Activated T-cell treated with anti-CD3 and anti-CD28 coated beads for 24 hours (primary cell): ENCODE measurements at regions not wholly inside any gene's neighbourhood (a gene's known extent, or its start where the extent isn't known, plus 50 kb on each side); places are given as distances from the start of the nearest gene placed in this dataset.

ENCODE experiments used
- DNase-seq: peaks from one replicate; pipeline ENCODE4 v3.0.0-alpha.2; 2020; ENCODE audit warnings: low read depth

GRCh38 chr15:55017635-55018034, 179.1 kb downstream of the RSL24D1 start:
- no peak for DNase-seq

- no peak for DNase-seq
Observed at GRCh38 chr15:55016225-55016624, 180.5 kb downstream of the RSL24D1 start.

GRCh38 chr15:55015093-55015445, 181.7 kb downstream of the RSL24D1 start:
- no peak for DNase-seq

- no peak for DNase-seq
Observed at GRCh38 chr15:55014391-55015092, 182.2 kb downstream of the RSL24D1 start.

GRCh38 chr15:55008421-55008820, 188.3 kb downstream of the RSL24D1 start:
- no peak for DNase-seq

GRCh38 chr15:55007561-55007960, 189.2 kb downstream of the RSL24D1 start:
- no peak for DNase-seq

GRCh38 chr15:55005679-55006078, 191.1 kb downstream of the RSL24D1 start:
- no peak for DNase-seq

- DNase-seq, result no peak
Observed at GRCh38 chr15:55003965-55004873, 192.5 kb downstream of the RSL24D1 start.

- no peak for DNase-seq
Observed at GRCh38 chr15:54998661-54999060, 198.1 kb downstream of the RSL24D1 start.

- DNase-seq, result no peak
Observed at GRCh38 chr15:54990793-54991192, 205.9 kb downstream of the RSL24D1 start.

- no peak for DNase-seq
Observed at GRCh38 chr15:54987881-54988280, 208.9 kb downstream of the RSL24D1 start.

GRCh38 chr15:54979964-54980363, 216.8 kb downstream of the RSL24D1 start:
- DNase-seq, result no peak

- no peak for DNase-seq
Observed at GRCh38 chr15:54962637-54963036, 234.1 kb downstream of the RSL24D1 start.

- DNase-seq, result no peak
Observed at GRCh38 chr15:54960266-54960665, 236.5 kb downstream of the RSL24D1 start.

GRCh38 chr15:54941417-54941816, 255.3 kb downstream of the RSL24D1 start:
- DNase-seq, result no peak

GRCh38 chr15:54917312-54917711, 279.4 kb downstream of the RSL24D1 start:
- DNase-seq, result no peak

- no peak for DNase-seq
Observed at GRCh38 chr15:54915380-54915779, 281.4 kb downstream of the RSL24D1 start.

- no peak for DNase-seq
Observed at GRCh38 chr15:54884312-54884711, 312.4 kb downstream of the RSL24D1 start.

- DNase-seq, result no peak
Observed at GRCh38 chr15:54859982-54860381, 336.8 kb downstream of the RSL24D1 start.

GRCh38 chr15:54854667-54855066, 342.1 kb downstream of the RSL24D1 start:
- DNase-seq, result no peak

- DNase-seq, result no peak
Observed at GRCh38 chr15:54850101-54850500, 346.6 kb downstream of the RSL24D1 start.

- DNase-seq, result no peak
Observed at GRCh38 chr15:54843006-54843405, 353.7 kb downstream of the RSL24D1 start.

GRCh38 chr15:54841701-54842305, 354.9 kb downstream of the RSL24D1 start:
- no peak for DNase-seq
